ENCODE measurements at regions not wholly inside any gene's neighbourhood (a gene's known extent, or its start where the extent isn't known, plus 50 kb on each side); places are given as distances from the start of the nearest gene placed in this dataset.

- no peak for DNase-seq
These were observed 172.8 kb upstream of the CITED2 start for GRCh38 chr6:139547122-139547776.

GRCh38 chr6:139546106-139546472 lies 171.6 kb upstream of the CITED2 start:
- DNase-seq: no peak

- no peak for DNase-seq
These were observed 171.0 kb upstream of the CITED2 start for GRCh38 chr6:139545206-139546105.

- no peak for DNase-seq
These were observed 170.2 kb upstream of the CITED2 start for GRCh38 chr6:139544701-139545057.

- DNase-seq: no peak
These were observed 167.9 kb upstream of the CITED2 start for GRCh38 chr6:139542351-139542750.

- DNase-seq: no peak
These were observed 166.4 kb upstream of the CITED2 start for GRCh38 chr6:139540894-139541293.

- DNase-seq: no peak
These were observed 165.8 kb upstream of the CITED2 start for GRCh38 chr6:139540276-139540675.

- DNase-seq: no peak
These were observed 165.4 kb upstream of the CITED2 start for GRCh38 chr6:139539852-139540251.

- no peak for DNase-seq
These were observed 163.9 kb upstream of the CITED2 start for GRCh38 chr6:139538366-139538765.

GRCh38 chr6:139536751-139537617 lies 162.5 kb upstream of the CITED2 start:
- no peak for DNase-seq

GRCh38 chr6:139534472-139535115 lies 160.1 kb upstream of the CITED2 start:
- no peak for DNase-seq

- no peak for DNase-seq
These were observed 159.4 kb upstream of the CITED2 start for GRCh38 chr6:139533573-139534471.

GRCh38 chr6:139533171-139533570 lies 158.7 kb upstream of the CITED2 start:
- DNase-seq: no peak

- no peak for DNase-seq
These were observed 157.0 kb upstream of the CITED2 start for GRCh38 chr6:139531148-139532115.

GRCh38 chr6:139530561-139530960 lies 156.1 kb upstream of the CITED2 start:
- no peak for DNase-seq

- DNase-seq: no peak
These were observed 155.0 kb upstream of the CITED2 start for GRCh38 chr6:139529420-139529819.

- no peak for DNase-seq
These were observed 154.0 kb upstream of the CITED2 start for GRCh38 chr6:139528471-139528870.

- DNase-seq: no peak
These were observed 151.0 kb upstream of the CITED2 start for GRCh38 chr6:139525415-139525814.

- no peak for DNase-seq
These were observed 149.5 kb upstream of the CITED2 start for GRCh38 chr6:139523986-139524385.

GRCh38 chr6:139522511-139523220 lies 148.2 kb upstream of the CITED2 start:
- no peak for DNase-seq

Data from SIG-M5 (cell line).